NT2/D1 (cell line): ENCODE measurements at regions not wholly inside any gene's neighbourhood (a gene's known extent, or its start where the extent isn't known, plus 50 kb on each side); places are given as distances from the start of the nearest gene placed in this dataset.

Experiments used
- SUZ12 ChIP-seq: IDR thresholded peaks from 2 replicates; pipeline ENCODE4 v1.6.1; 2011; ENCODE audit not compliant: insufficient read length, insufficient read depth; ENCODE audit errors: extremely low read depth
- ZNF274 ChIP-seq: IDR thresholded peaks from 2 replicates; pipeline ENCODE4 v1.6.1; 2011; ENCODE audit warnings: mild to moderate bottlenecking, low read depth, low read length

GRCh38 chr11:115707180-115707905 is 203.1 kb upstream of the CADM1 start:
- TF ChIP-seq ZNF274 (no peak), SUZ12 (no peak)
